ENCODE measurements at regions not wholly inside any gene's neighbourhood (a gene's known extent, or its start where the extent isn't known, plus 50 kb on each side); places are given as distances from the start of the nearest gene placed in this dataset.

DNA sequence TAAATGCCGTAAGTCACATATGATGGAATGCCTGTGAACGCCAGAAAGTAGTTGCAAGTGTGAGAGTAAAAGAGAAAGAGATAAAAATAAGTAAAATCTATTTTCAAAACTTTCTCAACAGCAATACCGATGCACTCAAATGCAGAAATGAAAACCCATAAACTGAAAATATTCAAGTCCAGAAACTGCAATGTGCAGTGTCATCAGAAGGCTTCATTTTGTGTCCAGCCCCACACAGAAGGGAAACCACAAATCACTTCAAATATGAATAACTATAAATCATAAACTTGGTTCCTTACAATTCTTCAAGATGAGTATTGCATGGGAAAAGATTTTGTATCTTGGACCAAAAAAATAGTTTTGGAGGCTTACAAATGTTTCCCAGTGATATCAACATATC lies 375.2 kb upstream of the ANO5 start:
- Histone ChIP-seq H4K20me1 (ENCODE audit: insufficient read depth, low read length) (no peaks in the 10 kb centered on the region), H3K9me3 (ENCODE audit: low read depth, low read length) (peaks cover under 1% of the 10 kb centered on the region)
- TF ChIP-seq, protein P1, sequence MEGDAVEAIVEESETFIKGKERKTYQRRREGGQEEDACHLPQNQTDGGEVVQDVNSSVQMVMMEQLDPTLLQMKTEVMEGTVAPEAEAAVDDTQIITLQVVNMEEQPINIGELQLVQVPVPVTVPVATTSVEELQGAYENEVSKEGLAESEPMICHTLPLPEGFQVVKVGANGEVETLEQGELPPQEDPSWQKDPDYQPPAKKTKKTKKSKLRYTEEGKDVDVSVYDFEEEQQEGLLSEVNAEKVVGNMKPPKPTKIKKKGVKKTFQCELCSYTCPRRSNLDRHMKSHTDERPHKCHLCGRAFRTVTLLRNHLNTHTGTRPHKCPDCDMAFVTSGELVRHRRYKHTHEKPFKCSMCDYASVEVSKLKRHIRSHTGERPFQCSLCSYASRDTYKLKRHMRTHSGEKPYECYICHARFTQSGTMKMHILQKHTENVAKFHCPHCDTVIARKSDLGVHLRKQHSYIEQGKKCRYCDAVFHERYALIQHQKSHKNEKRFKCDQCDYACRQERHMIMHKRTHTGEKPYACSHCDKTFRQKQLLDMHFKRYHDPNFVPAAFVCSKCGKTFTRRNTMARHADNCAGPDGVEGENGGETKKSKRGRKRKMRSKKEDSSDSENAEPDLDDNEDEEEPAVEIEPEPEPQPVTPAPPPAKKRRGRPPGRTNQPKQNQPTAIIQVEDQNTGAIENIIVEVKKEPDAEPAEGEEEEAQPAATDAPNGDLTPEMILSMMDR (IDR thresholded peaks at IDR 0.05; ENCODE audit: extremely low read depth, low read depth, low read length), result no peak

DNA sequence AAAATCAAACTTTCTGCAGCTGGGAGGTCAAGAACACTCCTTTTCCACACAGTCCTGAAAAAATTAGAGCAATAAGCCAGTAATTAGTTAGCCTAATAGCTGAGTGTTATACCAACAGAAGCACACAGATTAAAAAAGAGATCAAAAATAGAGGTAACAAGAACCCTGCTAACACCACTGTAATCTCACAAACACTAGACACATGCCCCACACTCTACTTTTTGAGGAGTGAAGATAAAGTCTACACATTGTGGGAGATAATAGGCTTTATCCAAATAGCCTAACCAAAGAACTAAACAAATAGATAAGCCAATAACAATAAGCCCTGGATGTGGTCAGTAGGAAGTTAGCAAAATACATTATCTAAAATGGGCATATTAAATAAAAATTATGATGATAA lies 372.7 kb upstream of the ANO5 start:
- Histone ChIP-seq H2AFZ (ENCODE audit: low read length) (no peak overlapping the region), H4K20me1 (ENCODE audit: insufficient read depth, low read length) (no peaks in the 10 kb centered on the region), H3K4me2 (ENCODE audit: insufficient read depth, low read length) (no peak overlapping the region), H3K27ac (ENCODE audit: low read depth, low read length) (no peak overlapping the region), H3K4me3 (ENCODE audit: insufficient read depth, low read length) (no peak overlapping the region), H3K9me3 (ENCODE audit: low read depth, low read length) (no peaks in the 10 kb centered on the region), H3K27me3 (ENCODE audit: insufficient read depth, low read length) (no peaks in the 10 kb centered on the region), H3K79me2 (ENCODE audit: insufficient read depth, low read length) (no peaks in the 10 kb centered on the region), H3K36me3 (ENCODE audit: insufficient read depth, low read length) (no peaks in the 10 kb centered on the region), H3K4me1 (ENCODE audit: insufficient read depth, low read length) (no peaks in the 10 kb centered on the region)
- TF ChIP-seq, protein P1 (IDR thresholded peaks at IDR 0.05; ENCODE audit: extremely low read depth, low read depth, low read length), result no peak
- DNase-seq (ENCODE audit: insufficient read length, low spot score, missing footprints), result no peak

More for the DNA sequence above, 375.2 kb upstream of the ANO5 start:
- no peaks in the 10 kb centered on the region for H3K79me2 ChIP-seq (ENCODE audit: insufficient read depth, low read length)
- DNase-seq (ENCODE audit: insufficient read length, low spot score, missing footprints), result no peak
- H3K36me3 ChIP-seq (ENCODE audit: insufficient read depth, low read length), result no peaks in the 10 kb centered on the region
- no peak overlapping the region for H3K27ac ChIP-seq (ENCODE audit: low read depth, low read length)
- no peaks in the 10 kb centered on the region for H3K27me3 ChIP-seq (ENCODE audit: insufficient read depth, low read length)
- H3K4me1 ChIP-seq (ENCODE audit: insufficient read depth, low read length), result no peaks in the 10 kb centered on the region
- H3K4me3 ChIP-seq (ENCODE audit: insufficient read depth, low read length), result no peak overlapping the region
- H2AFZ ChIP-seq (ENCODE audit: low read length), result no peak overlapping the region
- H3K4me2 ChIP-seq (ENCODE audit: insufficient read depth, low read length), result no peak overlapping the region

DNA sequence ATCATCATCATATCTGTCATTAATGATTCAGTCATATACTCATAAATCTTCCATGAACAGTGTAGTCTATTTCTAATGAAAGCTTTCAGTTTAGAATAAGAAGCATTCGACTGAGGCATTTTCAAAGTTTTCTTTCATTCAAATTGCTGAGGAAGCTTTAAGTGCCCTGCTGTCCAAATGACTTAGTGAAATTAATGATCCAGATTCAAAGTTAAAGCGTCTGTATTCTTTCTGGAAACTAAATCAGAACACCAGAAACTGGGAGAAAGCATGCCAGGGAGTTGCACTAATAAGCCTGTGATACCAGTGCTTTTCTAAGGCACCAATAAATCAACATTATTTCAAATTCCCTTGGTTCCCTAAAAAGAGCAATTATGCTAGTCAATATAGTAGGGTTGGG lies 367.8 kb upstream of the ANO5 start:
- H3K4me2 ChIP-seq (ENCODE audit: insufficient read depth, low read length), result no peak overlapping the region
- no peaks in the 10 kb centered on the region for H3K4me1 ChIP-seq (ENCODE audit: insufficient read depth, low read length)
- no peak overlapping the region for H3K27ac ChIP-seq (ENCODE audit: low read depth, low read length)
- H3K9me3 ChIP-seq (ENCODE audit: low read depth, low read length), result no peaks in the 10 kb centered on the region
- H3K27me3 ChIP-seq (ENCODE audit: insufficient read depth, low read length), result no peaks in the 10 kb centered on the region
- no peaks in the 10 kb centered on the region for H3K79me2 ChIP-seq (ENCODE audit: insufficient read depth, low read length)
- H3K4me3 ChIP-seq (ENCODE audit: insufficient read depth, low read length), result no peak overlapping the region
- no peaks in the 10 kb centered on the region for H4K20me1 ChIP-seq (ENCODE audit: insufficient read depth, low read length)
- no peak for DNase-seq (ENCODE audit: insufficient read length, low spot score, missing footprints)
- TF ChIP-seq, protein P1 (IDR thresholded peaks at IDR 0.05; ENCODE audit: extremely low read depth, low read depth, low read length), result no peak
- H3K36me3 ChIP-seq (ENCODE audit: insufficient read depth, low read length), result no peaks in the 10 kb centered on the region
- H2AFZ ChIP-seq (ENCODE audit: low read length), result no peak overlapping the region

DNA sequence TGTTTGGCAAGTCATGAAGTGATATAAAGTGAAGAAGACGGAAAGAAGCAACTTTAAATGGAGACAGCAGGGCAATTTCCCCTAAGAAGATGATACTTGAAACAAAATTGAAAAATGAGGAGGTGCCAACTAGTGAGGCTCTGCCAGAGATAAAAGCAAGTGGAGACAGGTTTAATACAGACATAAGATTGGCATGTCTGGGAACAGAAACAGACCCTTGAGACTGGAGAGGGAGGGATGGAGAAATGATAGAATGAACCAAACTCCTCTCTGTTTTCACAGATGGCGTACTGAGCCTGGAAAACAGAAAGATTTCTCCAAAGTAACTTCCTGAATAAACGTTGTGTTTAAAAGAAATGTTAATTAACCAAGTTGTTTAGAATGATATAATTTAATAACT lies 354.5 kb upstream of the ANO5 start:
- Histone ChIP-seq H4K20me1 (ENCODE audit: insufficient read depth, low read length) (no peaks in the 10 kb centered on the region), H3K4me3 (ENCODE audit: insufficient read depth, low read length) (no peak overlapping the region), H3K27me3 (ENCODE audit: insufficient read depth, low read length) (no peaks in the 10 kb centered on the region), H3K36me3 (ENCODE audit: insufficient read depth, low read length) (no peaks in the 10 kb centered on the region), H3K9me3 (ENCODE audit: low read depth, low read length) (peaks cover 9% of the 10 kb centered on the region), H3K4me1 (ENCODE audit: insufficient read depth, low read length) (no peaks in the 10 kb centered on the region), H3K79me2 (ENCODE audit: insufficient read depth, low read length) (no peaks in the 10 kb centered on the region), H3K27ac (ENCODE audit: low read depth, low read length) (no peak overlapping the region), H2AFZ (ENCODE audit: low read length) (no peak overlapping the region), H3K4me2 (ENCODE audit: insufficient read depth, low read length) (no peak overlapping the region)
- TF ChIP-seq, protein P1 (IDR thresholded peaks at IDR 0.05; ENCODE audit: extremely low read depth, low read depth, low read length), result no peak
- DNase-seq (ENCODE audit: insufficient read length, low spot score, missing footprints), result no peak

All from osteoblast (primary cell).